SJSA1 (cell line): ENCODE measurements at regions not wholly inside any gene's neighbourhood (a gene's known extent, or its start where the extent isn't known, plus 50 kb on each side); places are given as distances from the start of the nearest gene placed in this dataset.

Experiments
- DNase-seq, 2 experiments: peaks; one replicate each; pipeline ENCODE4 v3.0.0-alpha.2; 2015 to 2020; ENCODE audit warnings: low spot score in 2 of 2, low read depth in 1 of 2
- H3K27ac ChIP-seq: fragments of 250-450 bp; sonication (Bioruptor Pico); 2 replicates; pipeline ENCODE4 v1.5.1; 2020; ENCODE audit warnings: mild to moderate bottlenecking, moderate library complexity
- H3K27me3 ChIP-seq: fragments of 250-450 bp; sonication (Bioruptor Pico); replicated peaks from 2 replicates; pipeline ENCODE4 v1.5.1; 2020; ENCODE audit warnings: mild to moderate bottlenecking, moderate library complexity
- H3K36me3 ChIP-seq: fragments of 250-450 bp; sonication (Bioruptor Pico); 2 replicates; pipeline ENCODE4 v1.5.1; 2020; ENCODE audit warnings: mild to moderate bottlenecking
- H3K4me1 ChIP-seq: fragments of 250-450 bp; sonication (Bioruptor Pico); replicated peaks from 2 replicates; pipeline ENCODE4 v1.6.1; 2021; ENCODE audit warnings: mild to moderate bottlenecking
- H3K4me3 ChIP-seq: fragments of 250-450 bp; sonication (Bioruptor Pico); 2 replicates; pipeline ENCODE4 v1.5.1; 2020; ENCODE audit warnings: mild to moderate bottlenecking
- H3K9me3 ChIP-seq: fragments of 250-450 bp; sonication (Bioruptor Pico); replicated peaks from 2 replicates; pipeline ENCODE4 v1.5.1; 2020; ENCODE audit warnings: mild to moderate bottlenecking

DNA sequence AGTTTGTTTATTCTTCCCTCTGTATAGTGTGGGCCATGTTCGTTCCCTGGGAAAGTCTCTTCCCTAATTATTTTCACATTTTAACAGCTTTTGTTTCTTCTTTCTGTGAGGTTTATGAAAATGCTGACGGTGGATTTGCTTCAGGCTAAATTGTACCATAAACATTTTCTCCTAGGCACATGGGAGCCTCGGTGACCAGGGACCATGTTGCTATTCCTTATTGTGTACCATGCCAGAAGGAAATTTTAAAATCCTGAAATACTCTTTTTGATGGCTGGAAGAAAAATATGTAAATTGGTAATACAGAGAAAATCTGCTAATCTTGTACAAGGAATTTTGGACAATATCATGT, 230.1 kb upstream of the JUN start:
- H3K27ac ChIP-seq, result peak overlapping the region; percentile 83
- no peak overlapping the region for H3K4me3 ChIP-seq
- DNase-seq, result no peak
- H3K4me1 ChIP-seq, result peaks cover 65% of the 10 kb centered on the region
- no peaks in the 10 kb centered on the region for H3K27me3 ChIP-seq
- no peaks in the 10 kb centered on the region; the same call in 1 of the 2 replicates for H3K9me3 ChIP-seq
- H3K36me3 ChIP-seq, result no peaks in the 10 kb centered on the region

DNA sequence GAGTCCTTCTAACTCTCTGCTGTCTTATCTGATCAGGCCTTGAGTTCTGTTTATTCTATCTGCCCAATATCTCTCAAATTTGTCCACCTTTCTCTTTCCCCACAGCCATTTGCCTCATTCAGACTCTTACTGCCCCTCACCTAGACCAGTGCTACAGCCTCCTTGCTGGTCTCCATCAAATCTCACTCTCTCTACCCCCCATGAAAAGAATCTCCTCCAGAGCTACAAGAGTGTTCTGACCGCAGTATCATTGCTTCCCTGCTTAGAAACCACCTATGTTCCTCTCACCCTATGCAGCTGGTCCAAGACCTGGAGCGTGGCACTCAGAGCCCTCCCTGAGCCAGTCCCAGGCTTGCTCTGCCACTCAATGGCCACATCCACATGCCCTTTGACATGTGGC, 231.0 kb upstream of the JUN start:
- Histone ChIP-seq H3K4me3 (no peak overlapping the region), H3K27me3 (no peaks in the 10 kb centered on the region), H3K36me3 (no peaks in the 10 kb centered on the region), H3K9me3 (no peaks in the 10 kb centered on the region; the same call in 1 of the 2 replicates), H3K27ac (peak overlapping the region; percentile 83; the same call in 1 of the 2 replicates), H3K4me1 (peaks cover 67% of the 10 kb centered on the region)
- DNase-seq, result no peak

DNA sequence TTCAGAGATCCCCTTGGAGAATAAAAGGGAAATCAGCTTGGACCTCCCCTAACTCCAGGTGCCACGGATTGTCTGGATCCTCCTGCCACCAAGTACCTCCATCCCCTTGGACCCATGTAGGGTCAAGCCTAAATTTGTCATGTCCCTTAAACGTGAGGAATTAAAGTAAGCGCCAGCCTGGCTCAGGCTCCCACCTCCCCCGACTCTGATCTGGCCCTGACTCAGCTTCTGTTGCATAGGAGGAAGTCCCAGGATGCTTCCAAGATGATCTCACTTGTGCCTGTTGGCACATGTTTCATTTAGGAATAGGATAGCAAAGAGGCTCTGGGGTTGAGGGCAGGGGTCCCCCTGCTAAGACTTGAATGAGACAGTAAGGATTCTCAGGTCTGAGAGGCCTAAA, 231.9 kb upstream of the JUN start:
- Histone ChIP-seq H3K4me1 (peaks cover 76% of the 10 kb centered on the region), H3K27me3 (no peaks in the 10 kb centered on the region), H3K4me3 (no peak overlapping the region), H3K9me3 (no peaks in the 10 kb centered on the region; the same call in 1 of the 2 replicates), H3K27ac (peak overlapping the region; percentile 83), H3K36me3 (no peaks in the 10 kb centered on the region)
- peak; percentile 67 to 75 for DNase-seq

- H3K4me3 ChIP-seq, result no peak overlapping the region
- H3K27ac ChIP-seq, result peak overlapping the region; percentile 83
- no peaks in the 10 kb centered on the region; the same call in 1 of the 2 replicates for H3K9me3 ChIP-seq
- no peaks in the 10 kb centered on the region for H3K36me3 ChIP-seq
- H3K27me3 ChIP-seq, result no peaks in the 10 kb centered on the region
- DNase-seq, result peak in 1 of 2 experiments; percentile 7
- H3K4me1 ChIP-seq, result peaks cover 77% of the 10 kb centered on the region
These were observed 232.5 kb upstream of the JUN start for GRCh38 chr1:59016390-59016789.

- H3K4me3 ChIP-seq, result no peak overlapping the region
- peak overlapping the region; percentile 83 for H3K27ac ChIP-seq
- no peaks in the 10 kb centered on the region for H3K36me3 ChIP-seq
- no peaks in the 10 kb centered on the region for H3K27me3 ChIP-seq
- H3K9me3 ChIP-seq, result no peaks in the 10 kb centered on the region; the same call in 1 of the 2 replicates
- H3K4me1 ChIP-seq, result peaks cover 74% of the 10 kb centered on the region
- DNase-seq, result peak; percentile 77 to 78
These were observed 233.8 kb upstream of the JUN start for GRCh38 chr1:59017501-59018231.

GRCh38 chr1:59018446-59018845, 234.6 kb upstream of the JUN start:
- no peaks in the 10 kb centered on the region; the same call in 1 of the 2 replicates for H3K9me3 ChIP-seq
- H3K4me1 ChIP-seq, result peaks cover 66% of the 10 kb centered on the region
- peak in 1 of 2 experiments; percentile 9 for DNase-seq
- no peak overlapping the region for H3K4me3 ChIP-seq
- no peaks in the 10 kb centered on the region for H3K27me3 ChIP-seq
- H3K36me3 ChIP-seq, result no peaks in the 10 kb centered on the region
- H3K27ac ChIP-seq, result no peak overlapping the region

DNA sequence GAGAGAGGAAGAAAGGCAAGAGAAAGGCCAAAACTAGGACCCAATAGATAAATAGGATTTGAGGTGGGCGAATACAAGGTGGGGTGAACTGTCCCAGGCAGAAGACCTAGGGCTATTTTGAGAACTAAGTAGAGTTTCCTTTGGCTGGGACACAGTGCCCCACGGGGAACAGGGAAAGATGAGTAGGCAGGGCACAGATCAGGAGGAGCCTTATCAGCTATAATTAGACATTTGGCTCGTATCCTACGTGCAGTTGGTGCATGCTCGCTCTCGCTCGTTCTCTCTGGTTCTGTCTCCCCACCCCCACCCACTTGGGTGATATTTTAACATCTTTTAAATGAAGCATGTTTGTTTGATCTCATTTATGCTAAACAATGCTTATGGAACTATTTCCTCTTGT, 235.0 kb upstream of the JUN start:
- no peaks in the 10 kb centered on the region; the same call in 1 of the 2 replicates for H3K9me3 ChIP-seq
- no peaks in the 10 kb centered on the region for H3K27me3 ChIP-seq
- peaks cover 62% of the 10 kb centered on the region for H3K4me1 ChIP-seq
- no peak overlapping the region for H3K4me3 ChIP-seq
- peak in 1 of 2 experiments; percentile 12 for DNase-seq
- no peak overlapping the region for H3K27ac ChIP-seq
- H3K36me3 ChIP-seq, result no peaks in the 10 kb centered on the region

GRCh38 chr1:59020151-59020997, 236.5 kb upstream of the JUN start:
- Histone ChIP-seq H3K36me3 (no peaks in the 10 kb centered on the region), H3K4me3 (peak overlapping the region; percentile 8), H3K4me1 (peaks cover 56% of the 10 kb centered on the region), H3K9me3 (no peaks in the 10 kb centered on the region; the same call in 1 of the 2 replicates), H3K27ac (peak overlapping the region; percentile 82), H3K27me3 (no peaks in the 10 kb centered on the region)
- DNase-seq, result peak; percentile 70 to 79

GRCh38 chr1:59022199-59022598, 238.4 kb upstream of the JUN start:
- no peak for DNase-seq
- H3K4me1 ChIP-seq, result peaks cover 56% of the 10 kb centered on the region
- no peak overlapping the region for H3K27ac ChIP-seq
- H3K27me3 ChIP-seq, result no peaks in the 10 kb centered on the region
- no peaks in the 10 kb centered on the region for H3K36me3 ChIP-seq
- no peaks in the 10 kb centered on the region; the same call in 1 of the 2 replicates for H3K9me3 ChIP-seq
- H3K4me3 ChIP-seq, result no peak overlapping the region

DNA sequence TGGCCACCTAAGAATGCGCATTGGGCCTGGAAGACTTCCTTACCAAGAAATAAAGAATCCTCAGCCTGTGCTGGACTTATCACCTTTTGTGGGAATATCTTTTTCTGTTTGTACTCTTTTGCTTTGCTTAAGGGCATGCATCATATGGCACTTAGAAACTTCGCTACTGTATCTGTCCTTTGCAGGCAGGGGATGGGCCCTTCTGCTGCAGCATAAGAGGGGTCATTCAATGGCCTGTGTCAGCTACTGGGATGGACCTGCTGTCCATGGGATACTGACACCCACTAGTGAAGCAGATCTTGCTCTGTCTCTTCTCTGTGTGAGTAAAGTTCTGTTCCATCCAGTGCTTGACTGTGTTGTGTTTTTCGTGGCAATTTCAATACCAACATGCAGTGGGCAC, 239.0 kb upstream of the JUN start:
- Histone ChIP-seq H3K9me3 (no peaks in the 10 kb centered on the region; the same call in 1 of the 2 replicates), H3K27me3 (no peaks in the 10 kb centered on the region), H3K27ac (no peak overlapping the region), H3K4me3 (no peak overlapping the region), H3K36me3 (no peaks in the 10 kb centered on the region), H3K4me1 (peaks cover 50% of the 10 kb centered on the region)
- no peak for DNase-seq

GRCh38 chr1:59025201-59025600, 241.4 kb upstream of the JUN start:
- Histone ChIP-seq H3K4me3 (no peak overlapping the region), H3K36me3 (no peaks in the 10 kb centered on the region), H3K4me1 (peaks cover 44% of the 10 kb centered on the region), H3K27ac (peak overlapping the region; percentile 38; the same call in 1 of the 2 replicates), H3K9me3 (no peaks in the 10 kb centered on the region), H3K27me3 (no peaks in the 10 kb centered on the region)
- DNase-seq, result peak in 1 of 2 experiments; percentile 49

- DNase-seq, result no peak
- no peaks in the 10 kb centered on the region for H3K9me3 ChIP-seq
- no peaks in the 10 kb centered on the region for H3K27me3 ChIP-seq
- H3K36me3 ChIP-seq, result no peaks in the 10 kb centered on the region
- peaks cover 39% of the 10 kb centered on the region for H3K4me1 ChIP-seq
- no peak overlapping the region for H3K4me3 ChIP-seq
- peak overlapping the region; percentile 38; the same call in 1 of the 2 replicates for H3K27ac ChIP-seq
These were observed 242.1 kb upstream of the JUN start for GRCh38 chr1:59025898-59026426.

- peaks cover 39% of the 10 kb centered on the region for H3K4me1 ChIP-seq
- H3K27me3 ChIP-seq, result no peaks in the 10 kb centered on the region
- H3K4me3 ChIP-seq, result no peak overlapping the region
- DNase-seq, result no peak
- no peaks in the 10 kb centered on the region for H3K9me3 ChIP-seq
- no peak overlapping the region for H3K27ac ChIP-seq
- no peaks in the 10 kb centered on the region for H3K36me3 ChIP-seq
These were observed 242.7 kb upstream of the JUN start for GRCh38 chr1:59026472-59026948.
